Caki2 (cell line): ENCODE measurements at regions not wholly inside any gene's neighbourhood (a gene's known extent, or its start where the extent isn't known, plus 50 kb on each side); places are given as distances from the start of the nearest gene placed in this dataset.

Experiments
- DNase-seq: peaks from one replicate; pipeline ENCODE4 v3.0.0-alpha.2; 2015; ENCODE audit warnings: low read depth
- in situ Hi-C: cut with HindIII; loops from 2 replicates; pipeline ENCODE4 v1.10.0; 2016; ENCODE audit warnings: low sequenced_read_pairs, low pct_unique_long_range_greater_than_20kb, mixed read lengths

- in situ Hi-C loops, result no loop called here
- no peak for DNase-seq
Observed at GRCh38 chrX:113966791-113967190, 617.1 kb upstream of the HTR2C start.

- DNase-seq, result no peak
- in situ Hi-C loops, result no loop called here
Observed at GRCh38 chrX:113962343-113962742, 621.5 kb upstream of the HTR2C start.

- no peak for DNase-seq
- in situ Hi-C loops, result no loop called here
Observed at GRCh38 chrX:113959912-113960626, 623.8 kb upstream of the HTR2C start.

GRCh38 chrX:113956936-113957335, 627.0 kb upstream of the HTR2C start:
- DNase-seq, result no peak
- in situ Hi-C loops, result no loop called here

GRCh38 chrX:113954297-113954696, 629.6 kb upstream of the HTR2C start:
- in situ Hi-C loops, result no loop called here
- no peak for DNase-seq

- no peak for DNase-seq
- in situ Hi-C loops, result no loop called here
Observed at GRCh38 chrX:113950081-113950678, 633.7 kb upstream of the HTR2C start.

- in situ Hi-C loops, result no loop called here
- DNase-seq, result no peak
Observed at GRCh38 chrX:113947548-113947947, 636.3 kb upstream of the HTR2C start.

- in situ Hi-C loops, result no loop called here
- no peak for DNase-seq
Observed at GRCh38 chrX:113935518-113935917, 648.4 kb upstream of the HTR2C start.

- DNase-seq, result no peak
- in situ Hi-C loops, result no loop called here
Observed at GRCh38 chrX:113933931-113934330, 650.0 kb upstream of the HTR2C start.

GRCh38 chrX:113929004-113929403, 654.9 kb upstream of the HTR2C start:
- peak; percentile 4 for DNase-seq
- in situ Hi-C loops, result no loop called here

GRCh38 chrX:113920661-113921060, 663.2 kb upstream of the HTR2C start:
- no peak for DNase-seq
- in situ Hi-C loops, result no loop called here

- in situ Hi-C loops, result no loop called here
- DNase-seq, result no peak
Observed at GRCh38 chrX:113919387-113919786, 664.5 kb upstream of the HTR2C start.

- DNase-seq, result no peak
- in situ Hi-C loops, result no loop called here
Observed at GRCh38 chrX:113906168-113906567, 677.7 kb upstream of the HTR2C start.

- in situ Hi-C loops, result no loop called here
- no peak for DNase-seq
Observed at GRCh38 chrX:113892891-113893290, 691.0 kb upstream of the HTR2C start.

- no peak for DNase-seq
Observed at GRCh38 chrX:113892401-113892800, 691.5 kb upstream of the HTR2C start.

GRCh38 chrX:113873056-113873455, 710.8 kb upstream of the HTR2C start:
- no peak for DNase-seq
- in situ Hi-C loops, result no loop called here

More at GRCh38 chrX:113892401-113892800, 691.5 kb upstream of the HTR2C start:
- in situ Hi-C loops, result no loop called here

GRCh38 chrX:113868711-113869110, 715.2 kb upstream of the HTR2C start:
- in situ Hi-C loops, result no loop called here

GRCh38 chrX:113868177-113868576, 715.7 kb upstream of the HTR2C start:
- DNase-seq, result no peak
- in situ Hi-C loops, result no loop called here

More at GRCh38 chrX:113868711-113869110, 715.2 kb upstream of the HTR2C start:
- no peak for DNase-seq

GRCh38 chrX:113849408-113849807, 734.5 kb upstream of the HTR2C start:
- no peak for DNase-seq
- in situ Hi-C loops, result no loop called here
